UCSD-AML1 (cell line): ENCODE measurements at regions not wholly inside any gene's neighbourhood (a gene's known extent, or its start where the extent isn't known, plus 50 kb on each side); places are given as distances from the start of the nearest gene placed in this dataset.

ENCODE experiments used
- DNase-seq: peaks from one replicate; lab custom pipeline; 2025; ENCODE audit not compliant: unreplicated experiment; lab: John Stamatoyannopoulos, UW

- DNase-seq: no peak
These were observed 91.7 kb upstream of the RMDN2 start for GRCh38 chr2:37833423-37833822.

- no peak for DNase-seq
These were observed 88.8 kb upstream of the RMDN2 start for GRCh38 chr2:37836270-37836669.

GRCh38 chr2:37836711-37837110 is 88.4 kb upstream of the RMDN2 start:
- DNase-seq: no peak

- no peak for DNase-seq
These were observed 87.3 kb upstream of the RMDN2 start for GRCh38 chr2:37837628-37838328.

- no peak for DNase-seq
These were observed 86.4 kb upstream of the RMDN2 start for GRCh38 chr2:37838541-37839167.

GRCh38 chr2:37839991-37840390 is 85.1 kb upstream of the RMDN2 start:
- DNase-seq: no peak

GRCh38 chr2:37842732-37843440 is 82.2 kb upstream of the RMDN2 start:
- DNase-seq: no peak

- DNase-seq: no peak
These were observed 81.5 kb upstream of the RMDN2 start for GRCh38 chr2:37843556-37843955.

GRCh38 chr2:37846207-37846606 is 78.9 kb upstream of the RMDN2 start:
- no peak for DNase-seq

- DNase-seq: no peak
These were observed 77.3 kb upstream of the RMDN2 start for GRCh38 chr2:37847792-37848191.

- DNase-seq: no peak
These were observed 76.6 kb upstream of the RMDN2 start for GRCh38 chr2:37848451-37848850.

GRCh38 chr2:37849911-37850310 is 75.2 kb upstream of the RMDN2 start:
- DNase-seq: peak; percentile 26

- no peak for DNase-seq
These were observed 73.7 kb upstream of the RMDN2 start for GRCh38 chr2:37851428-37851827.

GRCh38 chr2:37851828-37852584 is 73.1 kb upstream of the RMDN2 start:
- DNase-seq: no peak

- DNase-seq: no peak
These were observed 72.5 kb upstream of the RMDN2 start for GRCh38 chr2:37852585-37853014.

GRCh38 chr2:37854676-37855282 is 70.3 kb upstream of the RMDN2 start:
- no peak for DNase-seq

GRCh38 chr2:37855283-37856041 is 69.6 kb upstream of the RMDN2 start:
- peak; percentile 77 for DNase-seq

- peak; percentile 60 for DNase-seq
These were observed 68.9 kb upstream of the RMDN2 start for GRCh38 chr2:37856101-37856751.

GRCh38 chr2:37857575-37858399 is 67.3 kb upstream of the RMDN2 start:
- DNase-seq: no peak
